GM19463 (cell line): ENCODE measurements at regions not wholly inside any gene's neighbourhood (a gene's known extent, or its start where the extent isn't known, plus 50 kb on each side); places are given as distances from the start of the nearest gene placed in this dataset.

Experiments used
- ATAC-seq: cut with Tn5 transposase; IDR thresholded peaks from one replicate; pipeline ENCODE4 v1.9.1; 2021; ENCODE audit warnings: mild to moderate bottlenecking, moderate library complexity; ENCODE audit not compliant: unreplicated experiment

- no peak for ATAC-seq
Measured at GRCh38 chr7:19871102-19871501, 97.7 kb upstream of the TMEM196 start.

- peak; percentile 57 for ATAC-seq
Measured at GRCh38 chr7:19869979-19870378, 96.6 kb upstream of the TMEM196 start.

DNA sequence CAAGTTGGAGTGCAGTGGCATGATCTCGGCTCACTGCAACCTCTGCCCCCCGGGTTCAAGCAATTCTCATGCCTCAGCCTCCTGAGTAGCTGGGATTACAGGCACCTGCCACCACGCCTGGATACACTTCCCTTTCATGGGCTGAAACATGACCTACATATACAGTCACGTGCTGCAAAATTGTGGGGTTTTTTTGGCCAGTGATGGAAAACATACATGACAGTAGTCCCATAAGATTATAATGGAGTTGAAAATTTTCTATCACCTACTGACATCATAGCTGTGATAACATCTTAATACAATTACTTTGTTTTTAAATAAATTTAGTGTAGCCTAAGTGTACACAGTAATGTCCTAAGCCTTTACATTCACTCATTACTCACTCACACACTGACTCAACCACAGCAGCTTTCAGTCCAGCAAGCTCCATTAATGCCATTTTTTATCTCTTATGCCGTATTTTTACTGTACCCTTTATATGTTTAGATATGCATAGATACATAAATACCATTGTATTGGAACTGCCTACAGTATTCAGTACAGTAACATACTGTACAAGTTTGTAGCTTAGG is 79.9 kb upstream of the TMEM196 start:
- no peak for ATAC-seq

DNA sequence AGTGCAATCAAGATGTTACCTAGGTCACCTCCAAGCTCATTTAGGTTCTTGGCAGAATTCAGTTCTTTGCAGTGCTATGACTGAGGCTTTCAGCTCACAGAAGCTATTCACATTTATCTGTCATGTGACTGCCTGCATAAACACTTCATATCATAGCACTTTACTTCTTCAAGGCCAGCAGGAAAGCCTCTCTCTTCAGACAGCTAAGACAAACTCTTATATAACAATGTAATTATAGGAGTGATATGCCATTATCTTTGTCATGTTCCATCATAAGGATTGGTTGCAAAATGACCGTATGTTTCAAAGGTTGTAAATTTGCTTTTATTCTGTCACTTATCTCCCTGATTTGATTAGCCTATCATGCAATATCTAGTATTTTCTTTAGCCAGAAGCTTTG is 78.8 kb upstream of the TMEM196 start:
- no peak for ATAC-seq

GRCh38 chr7:19851504-19851903 is 78.1 kb upstream of the TMEM196 start:
- no peak for ATAC-seq

GRCh38 chr7:19834566-19834965 is 61.1 kb upstream of the TMEM196 start:
- no peak for ATAC-seq

GRCh38 chr7:19830604-19831003 is 57.2 kb upstream of the TMEM196 start:
- no peak for ATAC-seq
